Frontal cortex (tissue), 3 donors: ENCODE measurements at regions not wholly inside any gene's neighbourhood (a gene's known extent, or its start where the extent isn't known, plus 50 kb on each side); places are given as distances from the start of the nearest gene placed in this dataset.
"Not testable (repeated sequence)": the region's sequence is repeated elsewhere in the genome, so short reads cannot be mapped to it uniquely, and the experiment has no call there.

Experiments
- DNase-seq, 2 donors: peaks; one replicate each; pipeline ENCODE4 v3.0.0; 2012; ENCODE audit warnings: low spot score in 2 of 2
- FAIRE-seq: peaks from 2 replicates; lab custom pipeline; 2012; peaks lifted over from hg19 to GRCh38; lab: Jason Lieb, UNC
- donor health status: control.
- donor health status: control.
- donor health status: control.

GRCh38 chr9:82115331-82115730 is 126.8 kb downstream of the SPATA31D1 start:
- no peak for FAIRE-seq
- no peak for DNase-seq

GRCh38 chr9:82115900-82116299 is 127.3 kb downstream of the SPATA31D1 start:
- FAIRE-seq: no peak

GRCh38 chr9:82116556-82116955 is 128.0 kb downstream of the SPATA31D1 start:
- DNase-seq (no peak), FAIRE-seq (no peak)

More at GRCh38 chr9:82115900-82116299, 127.3 kb downstream of the SPATA31D1 start:
- DNase-seq: no peak

GRCh38 chr9:82117026-82117811 is 128.6 kb downstream of the SPATA31D1 start:
- no peak for FAIRE-seq
- DNase-seq: no peak

GRCh38 chr9:82122731-82123130 is 134.2 kb downstream of the SPATA31D1 start:
- no peak for DNase-seq
- no peak for FAIRE-seq

GRCh38 chr9:82124090-82124489 is 135.5 kb downstream of the SPATA31D1 start:
- no peak for FAIRE-seq

GRCh38 chr9:82126256-82126655 is 137.7 kb downstream of the SPATA31D1 start:
- no peak for FAIRE-seq
- no peak for DNase-seq

More at GRCh38 chr9:82124090-82124489, 135.5 kb downstream of the SPATA31D1 start:
- no peak for DNase-seq

- no peak for FAIRE-seq
Observed at GRCh38 chr9:82127465-82127864, 138.9 kb downstream of the SPATA31D1 start.

GRCh38 chr9:82128011-82128696 is 139.6 kb downstream of the SPATA31D1 start:
- FAIRE-seq (no peak), DNase-seq (no peak)

More at GRCh38 chr9:82127465-82127864, 138.9 kb downstream of the SPATA31D1 start:
- DNase-seq: no peak

- DNase-seq (no peak), FAIRE-seq (no peak)
Observed at GRCh38 chr9:82129708-82130107, 141.1 kb downstream of the SPATA31D1 start.

GRCh38 chr9:82130331-82131042 is 141.9 kb downstream of the SPATA31D1 start:
- no peak for FAIRE-seq

GRCh38 chr9:82131072-82131471 is 142.5 kb downstream of the SPATA31D1 start:
- DNase-seq (no peak), FAIRE-seq (no peak)

More at GRCh38 chr9:82130331-82131042, 141.9 kb downstream of the SPATA31D1 start:
- no peak for DNase-seq

- DNase-seq: no peak
- FAIRE-seq: no peak
Observed at GRCh38 chr9:82132024-82132423, 143.5 kb downstream of the SPATA31D1 start.

GRCh38 chr9:82134010-82134409 is 145.4 kb downstream of the SPATA31D1 start:
- FAIRE-seq: no peak
- no peak for DNase-seq

GRCh38 chr9:82135106-82135505 is 146.5 kb downstream of the SPATA31D1 start:
- DNase-seq: no peak

GRCh38 chr9:82138081-82138480 is 149.5 kb downstream of the SPATA31D1 start:
- DNase-seq: not testable (repeated sequence)

More at GRCh38 chr9:82135106-82135505, 146.5 kb downstream of the SPATA31D1 start:
- no peak for FAIRE-seq

GRCh38 chr9:82140471-82140870 is 151.9 kb downstream of the SPATA31D1 start:
- no peak for FAIRE-seq
- DNase-seq: no peak

More at GRCh38 chr9:82138081-82138480, 149.5 kb downstream of the SPATA31D1 start:
- FAIRE-seq: not testable (repeated sequence)

GRCh38 chr9:82144803-82145202 is 156.2 kb downstream of the SPATA31D1 start:
- no peak for DNase-seq
- no peak for FAIRE-seq

- no peak for DNase-seq
- no peak for FAIRE-seq
Observed at GRCh38 chr9:82146677-82147076, 158.1 kb downstream of the SPATA31D1 start.

- no peak for DNase-seq
- FAIRE-seq: no peak
Observed at GRCh38 chr9:82147798-82148425, 159.3 kb downstream of the SPATA31D1 start.
